Fibroblast of skin of right quadriceps (primary cell): ENCODE measurements at regions not wholly inside any gene's neighbourhood (a gene's known extent, or its start where the extent isn't known, plus 50 kb on each side); places are given as distances from the start of the nearest gene placed in this dataset.

Experiments used
- DNase-seq: peaks from one replicate; pipeline ENCODE4 v3.0.0-alpha.2; 2013

DNA sequence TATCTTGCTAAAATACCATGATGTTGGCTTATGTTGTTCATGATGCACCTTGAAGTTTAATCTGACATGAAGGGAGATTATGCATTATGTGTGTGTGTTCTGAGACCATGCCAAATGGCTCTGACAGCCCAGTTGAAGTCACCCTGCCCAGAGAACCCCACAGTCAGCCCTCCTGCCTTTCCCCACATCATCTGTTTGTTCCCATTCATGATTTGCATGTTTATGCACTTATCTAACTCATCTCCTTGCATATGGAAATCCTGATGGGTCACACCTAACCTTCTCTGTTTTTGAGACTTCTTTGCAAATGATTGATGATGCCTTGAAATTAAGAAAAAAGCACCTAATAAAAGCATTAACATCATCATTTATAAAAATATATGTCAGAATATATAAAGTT is 752.2 kb downstream of the GALR1 start:
- DNase-seq: no peak

DNA sequence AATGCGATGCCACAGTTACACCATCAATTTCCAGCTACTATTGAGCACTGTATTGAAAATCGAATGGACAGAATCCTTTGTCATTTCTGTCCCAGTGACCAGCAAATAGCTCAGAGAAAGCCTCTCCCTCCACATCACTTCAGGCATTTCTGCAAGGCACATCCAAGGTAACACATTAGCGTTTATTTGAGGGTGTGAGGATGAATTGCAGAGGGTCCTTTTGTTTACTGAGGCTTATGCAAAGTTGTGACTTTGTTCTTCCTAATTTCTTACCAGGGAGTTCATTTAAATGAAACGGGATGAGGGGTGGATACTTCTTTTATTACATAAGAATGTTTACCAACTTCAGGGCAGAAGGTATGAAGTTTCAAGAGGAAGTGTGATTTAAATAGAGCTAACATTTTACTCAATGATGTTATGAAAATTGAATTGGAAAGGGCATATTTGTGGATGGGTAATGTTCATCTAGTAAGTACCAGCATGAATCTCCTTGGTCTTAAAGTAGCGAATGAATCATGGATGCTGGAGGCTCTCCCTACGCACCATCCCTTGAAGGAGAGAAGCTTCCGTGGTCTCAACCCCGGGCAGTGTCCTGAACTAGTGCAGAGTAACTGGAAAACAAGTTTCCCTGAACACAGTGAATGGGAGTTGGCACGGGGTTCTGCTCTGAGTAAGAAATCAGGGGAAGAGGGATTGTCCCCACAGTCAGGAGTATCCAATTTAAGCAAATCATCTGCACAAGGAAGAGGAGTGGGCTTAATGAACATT is 756.5 kb downstream of the GALR1 start:
- no peak for DNase-seq

DNA sequence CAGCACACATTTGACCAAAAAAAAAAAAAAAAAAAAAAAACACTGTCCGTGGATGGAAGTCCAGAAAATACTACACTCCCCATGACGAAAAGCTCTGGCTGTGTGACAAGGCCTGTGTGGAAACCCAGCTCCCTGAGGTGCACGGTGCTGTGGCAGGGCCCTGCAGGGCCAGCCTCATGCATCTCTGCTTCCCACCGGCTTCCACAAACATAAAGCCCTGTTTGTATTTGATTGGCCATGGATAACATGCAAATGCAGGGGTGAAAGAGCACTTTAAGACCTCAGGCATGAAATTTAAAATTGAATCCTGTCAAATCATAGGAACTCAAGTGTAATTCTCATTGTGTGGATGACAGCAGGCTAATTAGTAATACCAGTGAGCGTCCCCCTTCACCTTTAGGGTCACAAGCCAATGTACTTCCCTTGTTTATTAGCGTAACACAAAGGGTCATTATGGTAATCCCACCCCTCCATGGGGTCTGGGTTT is 757.2 kb downstream of the GALR1 start:
- DNase-seq: no peak

DNA sequence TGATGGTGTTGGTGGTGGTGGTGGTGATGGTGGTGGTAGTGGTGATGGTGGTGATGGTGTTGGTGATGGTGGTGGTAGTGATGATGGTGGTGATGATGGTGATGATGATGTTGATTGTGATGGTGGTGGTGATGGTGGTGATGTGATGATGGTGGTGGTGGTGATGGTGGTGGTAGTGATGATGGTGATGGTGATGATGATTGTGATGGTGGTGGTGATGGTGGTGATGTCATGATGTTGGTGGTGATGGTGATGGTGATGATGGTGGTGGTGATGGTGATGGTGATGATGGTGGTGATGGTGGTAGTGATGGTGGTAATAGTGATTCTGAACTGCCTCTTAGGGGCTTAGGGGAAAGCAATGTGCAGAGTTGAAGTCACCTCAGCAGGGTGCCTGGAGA is 760.7 kb downstream of the GALR1 start:
- no peak for DNase-seq

DNA sequence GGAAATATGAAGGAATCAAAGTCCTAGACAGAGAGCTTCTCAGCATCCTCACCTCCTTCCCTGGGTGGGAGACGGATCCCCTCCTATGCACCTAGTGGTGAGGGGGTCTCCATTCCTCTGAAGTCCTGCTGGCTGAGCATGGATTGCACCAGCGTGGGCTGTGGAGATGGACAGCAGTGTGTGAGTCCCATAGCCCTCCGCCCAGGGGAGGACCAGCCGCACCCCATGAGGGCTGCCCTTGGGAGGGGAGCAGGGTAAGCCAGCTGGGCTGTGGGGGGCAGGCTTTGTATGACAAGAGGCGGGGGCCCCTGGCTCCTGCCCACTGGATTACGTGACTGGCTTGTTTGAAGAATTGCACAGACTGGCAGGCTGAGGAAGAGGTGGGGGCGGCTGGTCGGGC is 768.2 kb downstream of the GALR1 start:
- no peak for DNase-seq

DNA sequence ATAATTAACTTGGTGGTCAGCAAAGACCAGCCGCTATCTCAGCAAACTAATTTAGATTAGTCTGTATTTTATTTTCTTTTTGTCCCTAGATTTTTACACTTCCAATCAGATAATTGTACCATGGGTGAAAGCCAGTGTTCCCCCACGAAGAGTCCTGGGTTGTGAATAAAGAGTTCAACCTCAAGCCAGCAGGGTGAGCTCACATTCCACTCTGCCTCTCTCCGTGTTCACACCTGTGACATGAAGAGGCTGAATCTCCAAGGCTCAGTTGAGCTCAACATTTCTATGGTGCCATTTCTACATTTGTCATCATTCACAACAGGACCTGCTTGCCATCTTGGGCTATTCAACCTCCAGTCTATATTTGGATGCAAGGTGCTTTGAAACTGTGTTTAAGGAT is 771.5 kb downstream of the GALR1 start:
- DNase-seq: no peak

DNA sequence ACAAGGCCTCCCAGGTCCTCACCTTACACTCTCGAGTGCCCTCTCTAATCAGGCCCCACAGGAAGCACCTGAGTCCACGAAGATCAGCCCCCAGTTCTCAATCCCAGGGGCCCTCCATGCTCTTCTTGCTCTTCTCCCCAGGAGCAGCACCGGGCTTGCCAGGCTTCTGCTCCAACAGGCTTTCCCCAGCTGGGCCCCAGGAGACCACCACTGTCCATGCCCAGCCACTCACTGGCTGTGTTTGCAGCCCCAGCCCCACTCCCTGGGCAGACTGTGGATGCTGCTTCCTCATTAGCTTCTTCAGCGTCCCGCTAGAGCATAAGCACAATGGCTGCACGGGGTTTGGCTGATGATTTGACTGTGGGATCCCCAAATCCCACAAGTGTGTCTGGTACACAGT is 781.9 kb downstream of the GALR1 start:
- no peak for DNase-seq

DNA sequence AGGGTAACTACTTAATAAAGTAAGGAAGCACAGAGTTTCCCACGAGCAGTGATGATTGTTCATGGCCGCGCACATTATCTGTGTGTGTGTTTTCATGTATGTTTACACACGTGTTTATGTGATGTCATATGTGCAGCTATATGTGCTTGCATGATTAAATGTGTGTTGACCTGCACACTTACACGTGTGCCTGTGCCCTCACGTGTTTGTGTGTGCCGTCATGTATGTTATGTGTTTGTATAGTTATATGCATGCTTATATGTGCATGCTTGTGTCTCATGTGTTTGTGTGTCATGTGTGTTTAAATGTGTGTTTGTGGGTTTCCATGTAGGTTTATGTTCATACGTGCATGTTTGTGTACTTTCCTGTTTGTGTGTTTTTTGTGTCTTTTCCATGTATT is 782.3 kb downstream of the GALR1 start:
- DNase-seq: no peak

DNA sequence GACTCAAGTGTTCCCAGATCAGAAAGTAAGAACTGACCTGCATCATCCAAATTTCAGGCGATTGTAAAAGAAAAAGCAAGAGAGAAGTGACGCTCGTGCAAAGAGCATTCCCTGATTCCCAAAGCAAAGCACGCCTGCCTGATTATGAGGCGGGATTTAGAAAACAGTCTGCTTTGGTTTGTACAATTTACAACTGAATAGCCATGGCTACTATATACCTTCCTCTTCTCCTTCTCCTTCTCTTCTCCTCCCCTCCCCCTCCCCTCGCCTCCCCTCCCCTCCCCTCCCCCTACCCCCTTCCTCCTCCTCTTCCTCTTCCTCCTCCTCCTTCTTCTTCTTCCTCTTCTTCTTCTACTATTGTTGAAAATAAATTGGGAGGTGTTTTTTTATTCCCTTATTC is 782.9 kb downstream of the GALR1 start:
- no peak for DNase-seq

DNA sequence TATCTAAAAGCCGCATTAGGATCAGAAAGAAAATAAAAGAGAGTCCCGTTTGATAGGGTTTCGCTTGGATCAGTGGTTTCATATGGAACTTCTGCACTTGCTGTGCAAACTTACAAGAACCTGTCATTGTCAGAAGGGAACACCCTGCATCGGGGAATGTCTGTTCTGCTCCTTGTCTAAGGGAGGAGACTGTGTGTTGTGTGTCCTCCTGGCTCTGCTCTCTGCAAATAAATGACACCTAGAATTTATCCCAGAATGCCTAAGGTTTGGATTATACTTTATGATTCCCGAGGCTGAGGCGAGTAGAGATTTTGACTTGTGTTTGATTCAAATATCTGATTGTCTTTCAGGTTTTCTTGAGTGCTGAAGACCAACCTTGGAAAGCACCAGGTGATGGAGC is 785.1 kb downstream of the GALR1 start:
- no peak for DNase-seq

DNA sequence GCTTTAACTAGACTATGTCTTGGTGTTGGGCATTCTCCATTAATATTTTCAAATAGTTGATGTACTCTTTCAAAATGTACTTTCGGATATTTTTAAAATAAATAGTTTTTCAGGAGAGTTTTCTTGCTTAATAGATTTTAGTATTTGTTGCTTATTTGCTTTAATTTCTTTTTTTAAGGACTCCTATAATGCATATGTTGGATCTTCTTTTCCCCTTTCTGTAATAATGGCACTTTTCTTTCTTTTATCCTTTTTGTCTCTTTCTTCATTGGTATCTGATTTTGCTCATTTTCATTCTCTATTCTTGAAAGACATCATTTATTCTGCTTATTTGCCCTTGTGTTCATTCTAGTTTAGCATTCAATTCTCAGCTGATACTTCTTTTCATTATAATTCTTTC is 791.6 kb downstream of the GALR1 start:
- no peak for DNase-seq

DNA sequence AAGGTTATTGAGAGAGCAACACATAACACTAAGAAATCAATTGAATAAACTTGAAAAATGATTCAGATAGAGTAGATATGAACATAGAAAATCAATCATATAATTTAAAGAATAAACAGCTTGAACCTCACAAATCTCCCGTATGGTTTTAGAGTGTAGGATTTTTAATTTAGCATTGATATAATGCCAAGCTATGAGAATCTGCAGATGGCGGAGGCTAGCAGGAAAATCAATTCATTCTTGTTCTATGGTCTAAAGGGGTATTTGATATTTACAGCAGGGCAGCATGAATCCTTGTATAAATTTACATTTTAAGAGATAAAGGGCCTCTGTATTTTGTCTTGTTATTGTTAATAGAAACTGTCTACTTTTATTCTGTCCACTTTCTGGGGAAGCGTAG is 797.0 kb downstream of the GALR1 start:
- DNase-seq: no peak

DNA sequence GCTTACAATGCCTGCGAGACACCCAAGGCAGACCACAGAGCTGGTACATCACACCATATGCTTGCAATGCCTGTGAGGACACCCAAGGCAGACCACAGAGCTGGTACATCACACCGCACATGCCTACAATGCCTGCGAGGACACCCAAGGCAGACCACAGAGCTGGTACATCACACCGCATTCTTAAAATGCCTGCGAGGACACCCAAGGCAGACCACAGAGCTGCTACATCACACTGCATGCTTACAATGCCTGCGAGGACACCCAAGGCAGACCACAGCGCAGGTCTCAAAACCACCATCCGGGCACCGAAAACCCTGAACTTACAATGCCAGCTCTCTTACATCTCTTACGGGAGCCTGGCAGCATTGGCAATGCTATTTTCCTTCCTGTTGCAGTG is 799.6 kb downstream of the GALR1 start:
- no peak for DNase-seq

DNA sequence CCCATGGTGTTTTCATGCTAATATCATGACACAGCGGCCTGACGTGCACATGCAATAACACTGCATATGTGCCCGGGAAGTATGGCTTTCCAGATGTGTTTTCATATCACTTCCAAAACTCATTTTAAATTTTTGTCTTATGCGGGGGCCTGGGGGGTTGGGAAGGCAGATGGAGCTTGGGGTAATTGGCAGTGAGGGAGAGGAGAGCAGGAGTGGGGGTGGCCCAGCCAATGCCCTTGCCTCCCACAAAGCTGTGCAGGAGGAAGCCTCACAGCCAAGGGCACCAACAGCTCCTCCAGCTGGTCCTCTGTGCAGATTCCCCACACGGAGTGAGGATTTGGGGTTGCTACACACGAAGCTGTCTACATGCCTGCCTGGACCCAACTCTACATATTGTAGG is 805.2 kb downstream of the GALR1 start:
- no peak for DNase-seq

DNA sequence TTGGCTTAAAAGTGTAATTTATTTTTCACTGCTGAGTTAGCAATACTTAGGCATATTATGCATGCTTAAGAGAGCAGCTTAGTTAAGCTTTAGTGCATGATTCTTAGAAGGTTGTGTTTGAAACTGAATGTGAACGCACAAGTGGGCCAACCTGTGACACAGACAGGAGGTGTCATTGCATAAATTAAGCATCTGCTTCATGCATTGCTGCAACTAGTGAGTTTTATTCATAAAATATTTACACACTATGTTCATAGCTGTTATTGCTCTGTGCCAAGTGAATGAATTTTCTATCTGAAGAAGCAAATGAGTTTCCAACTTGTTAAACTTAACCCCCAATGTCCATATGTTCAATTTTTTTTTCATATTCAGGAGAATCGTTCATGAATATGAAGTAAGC is 806.4 kb downstream of the GALR1 start:
- DNase-seq: no peak

DNA sequence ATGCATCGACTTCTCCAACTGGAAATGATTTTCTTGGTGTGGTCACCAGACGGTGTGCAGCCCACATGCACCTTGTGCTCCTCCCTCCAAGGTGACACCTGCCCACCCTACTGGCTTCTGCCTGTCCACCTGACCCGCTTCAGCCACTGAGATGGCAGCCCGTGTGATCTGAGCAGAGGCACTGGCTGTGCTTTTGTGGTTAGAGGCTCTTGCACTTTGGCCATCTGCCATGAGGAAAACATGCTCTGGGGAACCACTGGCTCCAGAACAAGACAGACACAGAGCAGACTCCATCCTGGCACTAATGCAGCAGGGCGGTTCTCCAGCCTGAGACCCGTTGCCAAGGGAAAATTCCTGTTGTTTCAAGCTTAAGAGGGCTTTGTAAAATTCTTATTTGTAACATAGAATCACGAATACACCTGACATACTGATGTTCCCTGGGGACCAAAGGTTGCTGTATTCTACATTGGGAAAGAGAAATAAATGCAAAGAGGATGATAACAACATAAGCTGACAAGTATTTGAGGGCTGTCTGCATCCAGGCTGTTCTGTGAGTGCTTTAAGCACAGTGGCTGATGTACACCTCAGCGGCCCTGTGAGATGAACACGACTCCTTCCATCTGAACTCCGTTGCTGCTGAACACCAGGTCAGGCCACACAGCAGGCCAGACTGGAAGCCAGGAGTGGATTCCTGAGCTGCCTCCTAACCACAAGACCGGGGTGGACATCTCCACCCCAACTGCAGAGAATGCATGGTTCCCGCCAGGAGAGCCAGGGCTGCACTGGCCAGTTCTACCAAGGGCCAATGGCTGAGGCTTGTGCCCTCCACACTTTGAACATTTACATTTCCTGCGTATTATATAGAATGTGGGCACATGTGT is 820.4 kb downstream of the GALR1 start:
- DNase-seq: no peak

DNA sequence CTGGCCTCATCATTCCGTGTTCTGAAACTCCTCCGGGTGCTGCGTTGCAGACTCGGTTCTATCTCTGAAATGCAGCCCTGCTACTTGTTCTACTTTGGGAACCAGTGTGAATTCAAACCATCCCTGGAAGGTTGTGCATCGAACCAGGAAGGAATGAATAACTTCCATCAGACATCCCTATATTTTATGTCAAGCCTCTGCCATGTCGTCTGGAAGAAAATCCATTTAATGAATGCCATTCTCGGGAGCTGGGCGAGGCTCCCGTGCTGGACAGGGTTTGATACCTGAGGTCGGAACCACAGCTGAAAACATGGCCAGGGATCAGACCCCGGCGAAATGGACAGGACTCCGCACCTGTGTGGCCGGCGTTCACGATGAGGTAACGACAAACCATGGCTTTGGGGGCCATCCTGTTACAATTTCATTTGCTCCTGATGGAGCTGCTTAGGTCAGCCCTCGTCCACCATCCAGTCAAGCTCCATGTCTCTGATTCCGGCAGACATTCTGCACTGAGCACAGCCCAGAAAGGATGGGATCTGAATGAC is 821.6 kb downstream of the GALR1 start:
- DNase-seq: no peak

DNA sequence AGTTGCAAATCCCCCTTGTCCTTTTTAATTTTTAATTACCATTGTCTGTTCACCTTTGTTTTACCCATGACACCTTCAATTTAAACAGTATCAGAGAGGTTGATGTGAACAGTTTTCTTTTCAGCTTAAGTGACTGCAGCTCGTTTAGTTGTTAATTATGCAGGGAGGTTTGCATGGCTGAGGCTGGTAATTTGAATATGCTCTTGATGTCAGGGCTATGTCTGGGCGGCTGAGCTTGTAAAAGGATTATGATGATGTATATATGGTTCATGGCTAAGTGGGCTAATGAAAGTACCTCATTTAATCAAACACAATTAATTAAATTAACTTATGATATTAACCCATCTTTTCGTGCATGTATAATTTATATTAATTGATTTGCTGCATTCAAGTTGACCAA is 822.1 kb downstream of the GALR1 start:
- no peak for DNase-seq

DNA sequence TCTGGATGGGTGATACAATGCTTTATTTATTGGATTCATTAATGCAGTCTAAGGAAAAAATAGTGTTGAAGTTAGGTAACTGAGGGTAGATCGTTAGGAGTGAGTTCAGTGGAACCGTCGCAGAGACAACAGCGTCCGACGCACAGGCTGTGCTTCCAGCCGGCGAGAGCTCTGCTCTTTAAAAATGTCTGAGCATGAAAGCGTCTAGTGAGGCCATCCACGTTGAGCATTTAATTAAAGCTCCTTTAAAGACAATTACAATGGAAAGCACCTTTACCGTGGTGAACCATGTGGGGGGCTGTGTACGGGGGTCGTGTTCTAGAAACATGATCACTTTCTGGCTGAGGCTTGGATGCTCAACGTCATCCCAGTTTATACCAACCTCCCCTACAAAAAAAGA is 822.7 kb downstream of the GALR1 start:
- no peak for DNase-seq

DNA sequence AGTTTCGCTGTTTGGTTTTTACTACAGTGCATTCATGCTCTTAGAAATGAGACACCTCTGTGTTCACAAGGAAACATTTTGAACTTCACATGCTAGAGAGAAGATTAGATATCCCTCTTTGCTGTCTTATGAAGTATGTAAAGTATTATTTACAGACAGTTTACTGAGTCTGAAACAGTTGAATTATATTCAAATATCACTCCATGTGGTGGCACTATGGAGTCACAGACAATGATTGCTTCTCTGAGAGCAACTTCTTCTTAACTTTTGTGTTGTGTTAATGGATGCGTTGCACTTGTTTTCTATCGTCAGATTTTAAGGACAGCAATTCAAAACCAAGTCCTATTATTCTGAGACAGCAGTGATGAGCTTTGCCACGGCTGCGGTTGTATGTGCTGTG is 823.6 kb downstream of the GALR1 start:
- DNase-seq: no peak

DNA sequence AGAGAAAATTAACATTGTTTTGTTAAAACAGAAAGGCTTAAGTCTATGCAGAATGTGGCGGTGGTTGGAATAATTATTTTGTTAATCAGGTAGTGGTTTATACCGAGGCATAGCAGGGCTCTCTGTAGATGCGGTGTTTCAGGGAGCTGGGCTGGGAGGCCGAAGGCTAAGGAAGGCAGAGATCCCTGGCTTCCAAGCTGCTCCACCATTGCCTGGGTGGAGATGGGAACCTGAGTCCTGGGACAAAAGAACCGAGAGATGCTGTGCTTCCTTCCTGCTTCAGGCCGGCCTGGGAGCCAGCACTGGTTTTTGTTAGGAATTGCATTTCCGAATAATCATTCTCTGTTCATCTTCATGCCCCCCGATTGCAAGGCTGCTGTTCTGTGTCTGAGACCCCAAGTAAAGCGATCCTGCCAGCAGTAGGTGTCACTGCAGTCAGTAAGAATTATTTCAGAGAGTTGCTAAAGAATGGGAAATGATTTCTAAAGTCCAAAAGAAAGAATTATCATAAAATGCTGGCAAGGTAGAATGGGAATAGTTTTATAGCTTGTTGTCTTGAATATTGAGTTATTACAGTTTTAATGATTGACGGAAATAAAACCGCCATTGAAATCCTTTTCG is 824.9 kb downstream of the GALR1 start:
- DNase-seq: no peak

DNA sequence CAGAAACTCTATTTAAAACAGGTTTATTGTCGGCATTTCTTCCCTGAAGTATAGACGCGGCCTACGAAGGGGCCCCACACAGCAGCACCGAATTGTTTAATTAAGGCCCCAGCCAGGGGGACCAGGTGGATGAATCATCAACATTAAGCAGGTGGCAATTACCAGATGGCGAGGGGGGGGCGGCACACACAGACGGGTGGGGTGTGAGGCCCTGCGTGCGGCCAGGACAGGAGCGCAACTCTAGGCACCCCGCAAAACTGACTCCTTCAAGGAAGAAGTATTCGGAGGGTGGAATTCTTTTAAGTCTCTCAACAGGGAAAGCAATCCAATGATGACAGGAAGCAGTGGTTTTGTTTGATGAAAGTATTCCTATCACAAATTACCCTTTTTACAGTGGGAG is 830.4 kb downstream of the GALR1 start:
- no peak for DNase-seq

DNA sequence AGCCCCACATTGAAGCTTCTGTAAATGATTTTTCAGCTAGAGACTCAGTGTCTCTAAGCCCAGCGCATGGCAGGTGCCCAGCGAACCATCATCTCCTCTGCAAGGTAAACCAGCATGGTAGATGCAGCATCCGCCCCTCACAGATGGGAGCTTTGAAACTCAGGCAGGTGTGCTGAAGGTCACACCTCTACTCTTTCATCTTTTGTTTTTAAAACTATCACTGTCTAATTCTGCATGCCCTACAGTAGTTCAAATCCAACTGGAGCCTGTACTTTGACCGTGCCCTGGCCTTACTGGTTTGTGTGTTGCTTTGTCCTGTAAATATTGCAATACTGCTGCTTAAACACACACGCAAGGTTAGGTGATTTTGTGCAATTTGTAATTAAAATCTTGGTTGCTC is 831.1 kb downstream of the GALR1 start:
- DNase-seq: no peak

DNA sequence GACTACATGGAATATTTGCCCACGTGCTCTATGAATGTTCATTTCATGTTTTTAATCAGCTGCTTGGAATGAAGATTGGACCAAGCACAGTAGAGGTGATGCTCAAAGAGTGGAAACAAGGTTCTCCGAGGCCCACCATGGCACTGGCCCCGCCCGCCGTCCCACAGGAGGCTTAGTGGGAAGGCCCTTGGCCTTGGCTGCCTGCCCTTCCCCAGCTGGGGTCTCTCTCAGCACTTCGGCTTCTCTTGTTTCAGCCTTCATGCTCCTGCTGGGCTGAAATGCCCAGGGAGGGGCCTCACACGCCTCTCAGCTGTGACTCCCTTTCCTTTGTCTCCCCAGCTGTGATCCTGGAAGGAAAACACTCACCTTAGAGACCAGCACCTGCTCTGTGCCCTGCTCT is 833.2 kb downstream of the GALR1 start:
- DNase-seq: no peak
